ENCODE measurements at regions not wholly inside any gene's neighbourhood (a gene's known extent, or its start where the extent isn't known, plus 50 kb on each side); places are given as distances from the start of the nearest gene placed in this dataset.

- H3K9ac ChIP-seq (ENCODE audit: control insufficient read depth, extremely low read depth, insufficient read depth, low read length): no peak overlapping the region
- no peak overlapping the region for H2AFZ ChIP-seq (ENCODE audit: control insufficient read depth, low read length)
- DNase-seq (ENCODE audit: low read depth, low spot score) (no peak), FAIRE-seq (no peak)
- H3K4me3 ChIP-seq (ENCODE audit: control insufficient read depth in 2 of 3, extremely low read depth in 1 of 3, insufficient read depth in 2 of 3, low read depth in 1 of 3, low read length in 3 of 3): no peak overlapping the region
- H3K4me1 ChIP-seq (ENCODE audit: control insufficient read depth, extremely low read depth, insufficient read depth, low read length): no peaks in the 10 kb centered on the region
- no peak for TF ChIP-seq CTCF (optimal IDR thresholded peaks at IDR 0.05 in 1 of 3, IDR thresholded peaks at IDR 0.05 in 1 of 3, conservative IDR thresholded peaks at IDR 0.05 in 1 of 3; ENCODE audit: extremely low read depth in 1 of 3, insufficient read depth in 2 of 3, low read length in 3 of 3)
- TF ChIP-seq EZH2 (IDR thresholded peaks at IDR 0.05; ENCODE audit: low read length): no peak
- H3K79me2 ChIP-seq (ENCODE audit: control insufficient read depth, insufficient read depth, low read length): no peaks in the 10 kb centered on the region
- no peaks in the 10 kb centered on the region for H4K20me1 ChIP-seq (ENCODE audit: control insufficient read depth, extremely low read depth, insufficient read depth, low read length)
- dilution Hi-C loops (cut with MboI; ENCODE audit: extremely low pct_ligation_motif_present, low sequenced_read_pairs): no loop called here
- H3K27ac ChIP-seq (ENCODE audit: control insufficient read depth, insufficient read depth, low read length): no peak overlapping the region
- H3K27me3 ChIP-seq (ENCODE audit: control insufficient read depth, extremely low read depth, insufficient read depth, low read length): no peaks in the 10 kb centered on the region
- no peaks in the 10 kb centered on the region for H3K9me1 ChIP-seq (ENCODE audit: control insufficient read depth, extremely low read depth, insufficient read depth, low read length)
- peaks cover 1% of the 10 kb centered on the region for H3K9me3 ChIP-seq (ENCODE audit: control insufficient read depth, low read depth, low read length)
- H3K36me3 ChIP-seq (ENCODE audit: control insufficient read depth in 2 of 2, extremely low read depth in 1 of 2, insufficient read depth in 2 of 2, low read length in 2 of 2): no peaks in the 10 kb centered on the region
- H3K4me2 ChIP-seq (ENCODE audit: control insufficient read depth, extremely low read depth, insufficient read depth, low read depth, low read length): no peak overlapping the region
Observed at GRCh38 chr6:164166515-164166914, 752.0 kb downstream of the QKI start.

DNA sequence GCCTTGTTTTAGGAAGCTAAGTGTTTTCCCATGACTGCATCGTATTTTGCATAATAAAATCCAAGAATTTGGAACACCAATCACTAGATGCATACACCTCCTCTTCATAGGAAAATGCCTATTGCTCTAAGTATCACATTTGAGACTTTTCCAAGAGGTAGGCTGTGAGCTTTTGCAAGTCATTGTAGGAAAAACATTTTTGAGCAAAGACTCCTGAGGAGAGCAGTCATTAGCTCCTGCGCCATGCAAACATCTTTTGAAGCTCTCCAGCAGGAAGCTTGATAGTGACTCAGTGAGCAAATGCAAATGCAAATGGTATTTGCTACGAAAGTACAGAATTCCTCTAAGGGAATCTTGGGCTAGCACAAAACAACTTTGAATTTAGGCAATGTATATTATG lies 750.4 kb downstream of the QKI start:
- Histone ChIP-seq H3K79me2 (ENCODE audit: control insufficient read depth, insufficient read depth, low read length) (no peaks in the 10 kb centered on the region), H3K9me3 (ENCODE audit: control insufficient read depth, low read depth, low read length) (no peaks in the 10 kb centered on the region)
- no peak for FAIRE-seq

More for the DNA sequence above, 750.4 kb downstream of the QKI start:
- Histone ChIP-seq H3K4me2 (ENCODE audit: control insufficient read depth, extremely low read depth, insufficient read depth, low read depth, low read length) (no peak overlapping the region), H4K20me1 (ENCODE audit: control insufficient read depth, extremely low read depth, insufficient read depth, low read length) (no peaks in the 10 kb centered on the region), H3K4me3 (ENCODE audit: control insufficient read depth in 2 of 3, extremely low read depth in 1 of 3, insufficient read depth in 2 of 3, low read depth in 1 of 3, low read length in 3 of 3) (no peak overlapping the region), H3K27me3 (ENCODE audit: control insufficient read depth, extremely low read depth, insufficient read depth, low read length) (no peaks in the 10 kb centered on the region), H3K9me1 (ENCODE audit: control insufficient read depth, extremely low read depth, insufficient read depth, low read length) (no peaks in the 10 kb centered on the region), H3K36me3 (ENCODE audit: control insufficient read depth in 2 of 2, extremely low read depth in 1 of 2, insufficient read depth in 2 of 2, low read length in 2 of 2) (no peaks in the 10 kb centered on the region), H3K9ac (ENCODE audit: control insufficient read depth, extremely low read depth, insufficient read depth, low read length) (no peak overlapping the region), H2AFZ (ENCODE audit: control insufficient read depth, low read length) (no peak overlapping the region), H3K4me1 (ENCODE audit: control insufficient read depth, extremely low read depth, insufficient read depth, low read length) (no peaks in the 10 kb centered on the region), H3K27ac (ENCODE audit: control insufficient read depth, insufficient read depth, low read length) (no peak overlapping the region)
- no peak for DNase-seq (ENCODE audit: low read depth, low spot score)
- no peak for TF ChIP-seq EZH2 (IDR thresholded peaks at IDR 0.05; ENCODE audit: low read length)
- TF ChIP-seq CTCF (optimal IDR thresholded peaks at IDR 0.05 in 1 of 3, IDR thresholded peaks at IDR 0.05 in 1 of 3, conservative IDR thresholded peaks at IDR 0.05 in 1 of 3; ENCODE audit: extremely low read depth in 1 of 3, insufficient read depth in 2 of 3, low read length in 3 of 3): no peak
- dilution Hi-C loops (cut with MboI; ENCODE audit: extremely low pct_ligation_motif_present, low sequenced_read_pairs): no loop called here

All from keratinocyte (primary cell).